ENCODE measurements at regions not wholly inside any gene's neighbourhood (a gene's known extent, or its start where the extent isn't known, plus 50 kb on each side); places are given as distances from the start of the nearest gene placed in this dataset.
"Not testable (repeated sequence)": the region's sequence is repeated elsewhere in the genome, so short reads cannot be mapped to it uniquely, and the experiment has no call there.

DNA sequence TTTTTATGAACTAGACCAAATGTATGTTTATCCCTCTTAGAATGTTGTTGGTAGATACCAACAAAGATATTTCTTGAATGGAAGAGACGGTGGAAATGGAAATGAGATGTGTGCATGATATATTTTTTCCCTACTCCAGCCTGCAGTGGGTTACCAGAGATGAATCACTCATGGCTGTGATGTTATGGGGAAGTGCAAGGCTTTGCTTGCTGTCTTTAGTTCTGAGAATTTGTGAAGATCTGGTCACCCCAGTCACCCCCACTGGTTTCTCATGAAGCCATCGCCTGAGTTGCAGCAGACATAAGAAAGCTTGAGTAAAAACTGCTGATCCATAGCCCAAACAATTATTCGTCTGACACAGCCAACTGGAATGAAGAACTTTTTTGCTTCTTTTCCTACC is 78.1 kb upstream of the EOMES start:
- DNase-seq (ENCODE audit: low read depth), result no peak
- TF ChIP-seq, protein P1, sequence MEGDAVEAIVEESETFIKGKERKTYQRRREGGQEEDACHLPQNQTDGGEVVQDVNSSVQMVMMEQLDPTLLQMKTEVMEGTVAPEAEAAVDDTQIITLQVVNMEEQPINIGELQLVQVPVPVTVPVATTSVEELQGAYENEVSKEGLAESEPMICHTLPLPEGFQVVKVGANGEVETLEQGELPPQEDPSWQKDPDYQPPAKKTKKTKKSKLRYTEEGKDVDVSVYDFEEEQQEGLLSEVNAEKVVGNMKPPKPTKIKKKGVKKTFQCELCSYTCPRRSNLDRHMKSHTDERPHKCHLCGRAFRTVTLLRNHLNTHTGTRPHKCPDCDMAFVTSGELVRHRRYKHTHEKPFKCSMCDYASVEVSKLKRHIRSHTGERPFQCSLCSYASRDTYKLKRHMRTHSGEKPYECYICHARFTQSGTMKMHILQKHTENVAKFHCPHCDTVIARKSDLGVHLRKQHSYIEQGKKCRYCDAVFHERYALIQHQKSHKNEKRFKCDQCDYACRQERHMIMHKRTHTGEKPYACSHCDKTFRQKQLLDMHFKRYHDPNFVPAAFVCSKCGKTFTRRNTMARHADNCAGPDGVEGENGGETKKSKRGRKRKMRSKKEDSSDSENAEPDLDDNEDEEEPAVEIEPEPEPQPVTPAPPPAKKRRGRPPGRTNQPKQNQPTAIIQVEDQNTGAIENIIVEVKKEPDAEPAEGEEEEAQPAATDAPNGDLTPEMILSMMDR (conservative IDR thresholded peaks at IDR 0.05; ENCODE audit: low read depth, low read length), result no peak
- H3K4me3 ChIP-seq (ENCODE audit: low read length), result no peak overlapping the region

DNA sequence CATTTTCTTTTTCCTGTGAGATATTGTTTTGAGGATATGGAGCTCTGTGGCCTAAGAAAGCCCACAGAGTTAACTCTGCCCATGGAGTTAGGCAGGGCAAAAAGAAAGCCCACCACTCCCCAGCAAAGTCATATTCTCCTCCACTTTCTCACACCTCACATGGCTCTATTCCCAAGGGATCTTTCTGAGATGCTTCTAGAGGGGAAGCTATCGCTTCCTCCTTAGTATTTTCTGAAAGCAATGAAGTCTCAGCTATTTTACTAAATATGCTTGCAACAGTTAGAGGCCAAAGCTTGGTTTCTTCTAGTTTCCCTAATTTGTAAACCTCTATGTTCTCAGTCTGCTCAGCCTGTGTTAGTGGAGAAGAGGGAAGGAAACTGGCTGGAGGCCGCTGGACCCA is 80.3 kb upstream of the EOMES start:
- no peak for DNase-seq (ENCODE audit: low read depth)
- H3K4me3 ChIP-seq (ENCODE audit: low read length), result no peak overlapping the region
- TF ChIP-seq, protein P1 (conservative IDR thresholded peaks at IDR 0.05; ENCODE audit: low read depth, low read length), result no peak

DNA sequence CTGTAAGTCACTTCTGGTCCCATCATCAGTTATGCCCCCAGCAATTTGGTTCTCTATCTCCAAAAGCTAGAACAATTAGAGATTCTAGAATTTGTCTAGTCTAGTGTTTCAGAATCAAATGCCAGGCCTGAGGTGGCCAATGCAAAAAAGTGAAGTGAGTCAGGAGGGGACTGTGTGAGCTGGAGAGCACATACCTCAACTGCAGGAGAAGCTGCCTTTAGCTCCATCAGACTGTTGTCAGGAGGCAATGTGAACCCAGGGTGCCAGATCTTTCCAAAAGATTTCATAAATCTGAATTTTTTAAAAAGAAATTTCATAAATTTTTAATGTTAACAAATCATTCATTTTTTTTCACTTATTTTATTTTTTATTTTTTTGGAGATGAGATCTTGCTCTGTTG is 80.7 kb upstream of the EOMES start:
- TF ChIP-seq, protein P1 (conservative IDR thresholded peaks at IDR 0.05; ENCODE audit: low read depth, low read length), result no peak
- no peak overlapping the region for H3K4me3 ChIP-seq (ENCODE audit: low read length)
- DNase-seq (ENCODE audit: low read depth), result no peak

DNA sequence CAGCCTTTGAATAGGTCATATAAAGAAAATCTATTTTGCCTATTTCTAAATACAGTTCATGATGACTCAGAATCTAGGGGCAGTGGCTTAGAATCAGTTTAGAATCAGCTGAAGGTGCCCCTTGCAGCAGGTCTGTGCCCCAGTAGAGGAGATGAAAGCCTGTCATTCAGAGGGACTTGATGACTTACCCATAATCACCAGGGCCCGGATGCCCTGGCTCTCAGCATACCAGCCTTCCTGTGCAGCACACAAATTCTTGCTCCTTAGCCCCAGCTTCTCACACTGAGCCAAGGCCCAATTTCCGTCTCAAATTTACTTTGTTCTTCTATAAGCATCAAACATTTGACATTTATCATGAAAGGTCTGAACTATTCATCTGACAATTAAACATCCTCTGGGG is 83.2 kb upstream of the EOMES start:
- H3K4me3 ChIP-seq (ENCODE audit: low read length), result no peak overlapping the region
- no peak for DNase-seq (ENCODE audit: low read depth)
- TF ChIP-seq, protein P1 (conservative IDR thresholded peaks at IDR 0.05; ENCODE audit: low read depth, low read length), result no peak

DNA sequence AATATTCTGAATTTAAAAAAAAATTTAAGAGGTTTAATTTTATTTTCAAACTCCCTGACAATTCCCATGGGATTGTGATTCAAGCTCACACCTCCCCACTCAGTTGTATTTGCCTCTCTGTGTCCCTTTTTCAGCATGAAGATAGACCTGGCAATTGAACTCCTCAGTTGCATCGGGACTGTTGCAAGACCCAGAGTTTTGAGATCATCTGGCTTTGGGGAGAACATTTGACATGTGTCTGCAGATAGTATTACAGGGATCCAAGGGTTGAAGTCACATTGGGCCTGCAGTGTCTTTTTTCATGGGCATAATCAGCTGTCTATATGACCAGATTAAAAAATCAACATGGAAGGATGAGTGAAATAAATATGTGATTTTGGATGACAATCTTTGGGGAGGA is 91.1 kb upstream of the EOMES start:
- H3K4me3 ChIP-seq (ENCODE audit: low read length), result no peak overlapping the region
- TF ChIP-seq, protein P1 (conservative IDR thresholded peaks at IDR 0.05; ENCODE audit: low read depth, low read length), result no peak
- DNase-seq (ENCODE audit: low read depth), result no peak

DNA sequence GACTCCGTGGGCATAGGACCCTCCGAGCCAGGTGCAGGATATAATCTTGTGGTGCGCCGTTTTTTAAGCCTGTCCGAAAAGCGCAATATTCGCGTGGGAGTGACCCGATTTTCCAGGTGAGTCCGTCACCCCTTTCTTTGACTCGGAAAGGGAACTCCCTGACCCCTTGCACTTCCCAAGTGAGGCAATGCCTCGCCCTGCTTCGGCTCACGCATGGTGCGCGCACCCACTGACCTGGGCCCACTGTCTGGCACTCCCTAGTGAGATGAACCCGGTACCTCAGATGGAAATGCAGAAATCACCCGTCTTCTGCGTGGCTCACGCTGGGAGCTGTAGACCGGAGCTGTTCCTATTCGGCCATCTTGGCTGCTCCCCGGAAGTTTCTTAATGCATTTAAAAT is 99.5 kb upstream of the EOMES start:
- not testable (repeated sequence) for H3K4me3 ChIP-seq (ENCODE audit: low read length); DNase-seq (ENCODE audit: low read depth)

DNA sequence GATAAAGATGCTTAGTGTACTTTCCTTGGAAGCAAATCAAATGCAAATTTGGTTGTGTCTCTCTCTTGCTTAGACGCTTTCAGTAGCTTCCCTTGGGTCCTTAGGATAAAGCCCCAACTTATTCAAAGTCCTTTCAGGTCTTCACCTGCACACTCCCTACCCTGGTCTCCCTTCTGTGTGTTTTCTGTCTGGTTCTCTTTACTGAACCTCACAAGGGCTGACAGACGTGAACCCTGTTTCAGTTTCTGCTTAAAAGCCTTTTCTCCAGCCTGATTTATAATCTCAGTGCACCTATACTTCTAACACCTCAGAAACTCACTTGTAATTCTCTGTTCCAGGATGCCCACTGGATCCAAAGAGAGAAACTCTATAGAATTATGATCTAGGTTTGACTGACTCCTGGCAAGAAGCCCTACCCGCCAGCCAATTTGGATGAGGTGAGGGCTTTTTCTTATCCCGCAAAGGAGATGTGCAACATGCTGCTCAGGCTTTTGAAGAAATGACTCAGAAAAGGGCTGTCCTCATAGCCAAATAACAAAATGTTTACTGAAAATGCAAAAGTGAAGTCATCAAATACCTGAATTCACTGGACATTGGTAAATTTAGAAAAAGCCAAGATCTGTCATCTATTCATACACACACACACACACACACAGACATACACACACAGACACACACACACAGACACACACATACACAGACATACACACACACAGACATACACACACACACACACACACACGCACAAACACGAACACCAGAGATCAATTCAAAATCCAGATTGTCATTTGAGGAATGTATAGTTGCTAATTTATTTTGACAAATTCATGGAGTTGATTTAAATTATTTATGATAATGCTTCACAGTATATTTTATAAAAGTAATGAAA is 102.4 kb upstream of the EOMES start:
- TF ChIP-seq, protein P1 (conservative IDR thresholded peaks at IDR 0.05; ENCODE audit: low read depth, low read length), result no peak

More for the DNA sequence above, 102.4 kb upstream of the EOMES start:
- H3K4me3 ChIP-seq (ENCODE audit: low read length), result no peak overlapping the region
- no peak for DNase-seq (ENCODE audit: low read depth)
